ENCODE measurements at regions not wholly inside any gene's neighbourhood (a gene's known extent, or its start where the extent isn't known, plus 50 kb on each side); places are given as distances from the start of the nearest gene placed in this dataset.

DNA sequence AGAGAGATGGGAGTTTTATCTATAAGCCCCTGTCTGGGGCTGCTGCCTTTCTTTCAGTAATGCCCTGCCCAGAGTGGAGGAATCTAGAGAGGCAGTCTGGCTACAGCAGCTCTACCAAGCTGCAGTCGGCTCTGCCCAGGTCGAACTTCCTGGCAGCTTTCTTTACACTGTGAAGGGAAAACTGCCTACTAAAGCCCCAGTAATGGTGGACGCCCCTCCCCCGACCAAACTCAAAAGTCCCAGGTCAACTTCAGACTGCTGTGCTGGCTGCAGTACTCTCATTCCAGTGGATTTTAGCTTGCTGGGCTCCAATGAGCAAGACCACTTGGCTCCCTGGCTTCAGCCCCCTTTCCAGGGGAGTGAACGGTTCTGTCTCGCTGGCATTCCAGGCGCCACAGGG is 65.9 kb upstream of the RARB start:
- TF ChIP-seq, protein P1, sequence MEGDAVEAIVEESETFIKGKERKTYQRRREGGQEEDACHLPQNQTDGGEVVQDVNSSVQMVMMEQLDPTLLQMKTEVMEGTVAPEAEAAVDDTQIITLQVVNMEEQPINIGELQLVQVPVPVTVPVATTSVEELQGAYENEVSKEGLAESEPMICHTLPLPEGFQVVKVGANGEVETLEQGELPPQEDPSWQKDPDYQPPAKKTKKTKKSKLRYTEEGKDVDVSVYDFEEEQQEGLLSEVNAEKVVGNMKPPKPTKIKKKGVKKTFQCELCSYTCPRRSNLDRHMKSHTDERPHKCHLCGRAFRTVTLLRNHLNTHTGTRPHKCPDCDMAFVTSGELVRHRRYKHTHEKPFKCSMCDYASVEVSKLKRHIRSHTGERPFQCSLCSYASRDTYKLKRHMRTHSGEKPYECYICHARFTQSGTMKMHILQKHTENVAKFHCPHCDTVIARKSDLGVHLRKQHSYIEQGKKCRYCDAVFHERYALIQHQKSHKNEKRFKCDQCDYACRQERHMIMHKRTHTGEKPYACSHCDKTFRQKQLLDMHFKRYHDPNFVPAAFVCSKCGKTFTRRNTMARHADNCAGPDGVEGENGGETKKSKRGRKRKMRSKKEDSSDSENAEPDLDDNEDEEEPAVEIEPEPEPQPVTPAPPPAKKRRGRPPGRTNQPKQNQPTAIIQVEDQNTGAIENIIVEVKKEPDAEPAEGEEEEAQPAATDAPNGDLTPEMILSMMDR (IDR thresholded peaks at IDR 0.05; ENCODE audit: insufficient read depth, low read length, poor library complexity, severe bottlenecking) = no peak

DNA sequence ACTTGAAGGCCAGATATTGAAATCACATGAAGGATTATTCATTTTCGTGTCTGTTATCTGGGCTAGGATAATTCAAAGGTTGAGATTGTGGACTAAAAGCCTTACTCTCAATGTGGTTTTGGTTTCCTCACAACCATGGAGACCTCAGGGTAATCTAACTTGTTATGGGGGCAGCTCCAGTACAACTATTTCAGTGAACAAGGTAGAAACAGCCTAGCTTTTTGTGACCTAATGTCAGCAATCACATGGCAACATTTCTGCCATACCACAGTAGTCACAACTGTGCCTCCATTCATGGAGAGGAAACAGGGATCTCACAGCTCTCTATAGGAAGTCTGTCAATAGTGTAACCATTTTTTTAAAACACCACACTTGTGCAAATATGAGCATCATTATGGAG is 62.4 kb upstream of the RARB start:
- TF ChIP-seq, protein P1 (IDR thresholded peaks at IDR 0.05; ENCODE audit: insufficient read depth, low read length, poor library complexity, severe bottlenecking) = no peak
- H3K27me3 ChIP-seq (ENCODE audit: control insufficient read depth, insufficient read depth, low read length) = no peaks in the 10 kb centered on the region
- no peaks in the 10 kb centered on the region for H3K36me3 ChIP-seq (ENCODE audit: control insufficient read depth, insufficient read depth, low read length)
- no peak for DNase-seq (ENCODE audit: low read depth)
- no peak overlapping the region for H3K4me3 ChIP-seq (ENCODE audit: low read depth, low read length)

More for the DNA sequence above, 65.9 kb upstream of the RARB start:
- no peaks in the 10 kb centered on the region for H3K27me3 ChIP-seq (ENCODE audit: control insufficient read depth, insufficient read depth, low read length)
- no peak for DNase-seq (ENCODE audit: low read depth)
- no peaks in the 10 kb centered on the region for H3K36me3 ChIP-seq (ENCODE audit: control insufficient read depth, insufficient read depth, low read length)
- H3K4me3 ChIP-seq (ENCODE audit: low read depth, low read length) = no peak overlapping the region

DNA sequence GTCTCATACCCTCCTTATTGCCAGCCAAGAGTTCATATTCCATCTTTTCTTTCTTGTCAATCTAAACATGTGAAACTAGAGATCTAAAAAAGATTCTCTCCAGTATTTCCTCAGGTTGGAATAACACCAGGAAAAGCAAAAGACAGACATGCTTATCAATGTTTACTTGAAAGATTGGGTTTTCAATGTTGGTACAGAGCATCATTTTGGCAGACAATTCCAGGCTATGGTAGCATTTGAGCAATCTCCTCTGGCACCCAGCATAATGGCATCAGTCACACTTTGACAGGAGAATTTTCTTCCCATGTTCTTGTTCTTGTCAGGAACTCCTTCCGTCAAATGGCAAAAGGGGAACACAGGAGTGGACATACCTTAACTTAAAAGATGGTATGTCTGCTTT is 61.0 kb upstream of the RARB start:
- Histone ChIP-seq H3K27me3 (ENCODE audit: control insufficient read depth, insufficient read depth, low read length) (no peaks in the 10 kb centered on the region), H3K36me3 (ENCODE audit: control insufficient read depth, insufficient read depth, low read length) (no peaks in the 10 kb centered on the region), H3K4me3 (ENCODE audit: low read depth, low read length) (no peak overlapping the region)
- no peak for DNase-seq (ENCODE audit: low read depth)
- TF ChIP-seq, protein P1 (IDR thresholded peaks at IDR 0.05; ENCODE audit: insufficient read depth, low read length, poor library complexity, severe bottlenecking) = no peak

DNA sequence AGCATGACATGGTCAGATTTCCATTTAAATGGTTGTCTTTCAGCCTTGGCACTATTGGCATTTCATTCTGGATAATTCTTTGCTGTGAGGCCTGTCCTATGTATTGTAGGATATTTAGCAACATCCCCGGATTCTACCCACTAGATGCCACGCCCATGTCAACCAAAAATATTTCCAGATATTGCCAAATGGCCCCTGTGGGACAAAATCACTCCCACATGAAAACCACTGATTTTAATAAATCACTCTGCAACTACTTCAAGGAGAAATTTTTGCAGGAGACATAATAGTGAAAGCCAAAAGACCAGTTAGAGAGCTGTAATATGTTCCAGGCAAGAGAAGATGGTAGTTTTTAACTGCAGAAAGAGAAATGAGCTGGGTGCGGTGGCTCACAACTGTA is 55.9 kb upstream of the RARB start:
- TF ChIP-seq, protein P1 (IDR thresholded peaks at IDR 0.05; ENCODE audit: insufficient read depth, low read length, poor library complexity, severe bottlenecking) = no peak
- H3K36me3 ChIP-seq (ENCODE audit: control insufficient read depth, insufficient read depth, low read length) = no peaks in the 10 kb centered on the region
- H3K27me3 ChIP-seq (ENCODE audit: control insufficient read depth, insufficient read depth, low read length) = no peaks in the 10 kb centered on the region
- no peak overlapping the region for H3K4me3 ChIP-seq (ENCODE audit: low read depth, low read length)
- DNase-seq (ENCODE audit: low read depth) = no peak

DNA sequence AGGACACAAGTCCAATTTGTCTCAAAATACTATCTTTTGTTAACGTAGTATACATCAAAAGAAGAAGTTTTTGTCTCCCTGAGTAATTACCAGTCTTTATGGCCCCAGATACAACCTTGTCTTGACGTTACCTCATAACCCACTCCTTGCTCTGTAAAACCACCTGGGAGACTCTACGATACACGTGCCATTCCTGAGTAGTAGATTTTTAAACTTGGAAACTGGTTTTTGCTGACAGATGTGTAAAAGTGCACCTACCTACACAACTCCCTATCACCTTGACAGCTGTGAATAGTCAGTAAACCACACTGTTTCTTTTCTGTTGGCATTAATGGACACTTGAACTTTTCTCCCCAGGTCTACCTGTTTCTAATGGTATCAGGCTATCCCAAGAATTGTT is 51.7 kb upstream of the RARB start:
- no peaks in the 10 kb centered on the region for H3K36me3 ChIP-seq (ENCODE audit: control insufficient read depth, insufficient read depth, low read length)
- H3K27me3 ChIP-seq (ENCODE audit: control insufficient read depth, insufficient read depth, low read length) = no peaks in the 10 kb centered on the region
- TF ChIP-seq, protein P1 (IDR thresholded peaks at IDR 0.05; ENCODE audit: insufficient read depth, low read length, poor library complexity, severe bottlenecking) = no peak

DNA sequence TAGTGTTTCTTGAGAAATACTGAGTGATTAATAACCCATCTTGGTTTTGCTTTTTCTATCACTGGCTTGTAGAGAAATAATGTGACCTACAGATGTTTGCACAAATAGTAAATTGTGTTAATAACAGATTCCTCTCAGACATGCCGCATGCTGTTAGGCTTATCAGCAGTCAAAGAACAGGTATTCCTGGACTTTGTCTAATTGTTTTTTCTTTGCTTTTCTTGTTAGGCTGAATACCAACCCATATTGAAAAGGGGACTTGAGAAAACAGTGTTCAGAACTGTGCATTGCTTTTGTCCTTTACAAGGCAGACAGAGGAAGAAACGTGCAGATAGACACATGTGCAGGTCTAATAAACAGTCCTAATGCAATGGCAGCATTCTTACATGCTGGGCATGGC is 51.0 kb upstream of the RARB start:
- H3K36me3 ChIP-seq (ENCODE audit: control insufficient read depth, insufficient read depth, low read length) = no peaks in the 10 kb centered on the region
- DNase-seq (ENCODE audit: low read depth) = no peak
- no peaks in the 10 kb centered on the region for H3K27me3 ChIP-seq (ENCODE audit: control insufficient read depth, insufficient read depth, low read length)
- TF ChIP-seq, protein P1 (IDR thresholded peaks at IDR 0.05; ENCODE audit: insufficient read depth, low read length, poor library complexity, severe bottlenecking) = no peak
- H3K4me3 ChIP-seq (ENCODE audit: low read depth, low read length) = no peak overlapping the region

More for the DNA sequence above, 51.7 kb upstream of the RARB start:
- DNase-seq (ENCODE audit: low read depth) = no peak
- H3K4me3 ChIP-seq (ENCODE audit: low read depth, low read length) = no peak overlapping the region
